Naive B cell (primary cell): ENCODE measurements at regions not wholly inside any gene's neighbourhood (a gene's known extent, or its start where the extent isn't known, plus 50 kb on each side); places are given as distances from the start of the nearest gene placed in this dataset.
A peak's percentile ranks its signal among the peaks of the same experiment; 100 is the strongest.

Experiments
- ATAC-seq, 2 donors: fragments of 150-1000 bp; cut with Tn5 transposase; 2 replicates each; pipeline ENCODE4 v1.10.0; 2021; ENCODE audit warnings: low read depth in 2 of 2, mild to moderate bottlenecking in 2 of 2, moderate library complexity in 2 of 2
- DNase-seq: peaks from one replicate; pipeline ENCODE4 v3.0.0; 2022
- H3K27ac Mint-ChIP-seq, 6 donors: one replicate each; pipeline ENCODE4 v1.8.0; 2020 to 2022; ENCODE audit warnings: mild to moderate bottlenecking in 6 of 6, mixed read lengths in 6 of 6, moderate library complexity in 5 of 6, inconsistent platforms in 2 of 6
- H3K27me3 Mint-ChIP-seq, 3 donors: one replicate each; pipeline ENCODE4 v1.8.0; 2021 to 2022; ENCODE audit warnings: mixed read lengths in 3 of 3, mild to moderate bottlenecking in 1 of 3
- H3K36me3 Mint-ChIP-seq, 2 donors: one replicate each; pipeline ENCODE4 v1.8.0; 2020 to 2022; ENCODE audit warnings: mixed read lengths in 2 of 2, inconsistent platforms in 1 of 2, mild to moderate bottlenecking in 1 of 2
- H3K4me1 Mint-ChIP-seq, 3 donors: one replicate each; pipeline ENCODE4 v1.8.0; 2020 to 2022; ENCODE audit warnings: mixed read lengths in 3 of 3, inconsistent platforms in 1 of 3, mild to moderate bottlenecking in 1 of 3, moderate library complexity in 1 of 3
- H3K4me3 Mint-ChIP-seq, 8 donors: one replicate each; pipeline ENCODE4 v1.8.0; 2020 to 2022; ENCODE audit warnings: mild to moderate bottlenecking in 8 of 8, mixed read lengths in 8 of 8, moderate library complexity in 8 of 8, inconsistent platforms in 2 of 8
- H3K9me3 Mint-ChIP-seq, 7 donors: one replicate each; pipeline ENCODE4 v1.8.0; 2020 to 2022; ENCODE audit warnings: mixed read lengths in 7 of 7, mild to moderate bottlenecking in 5 of 7, inconsistent platforms in 2 of 7, moderate library complexity in 1 of 7

GRCh38 chr9:38192731-38193265 is 123.8 kb upstream of the SHB start:
- Mint-ChIP-seq H3K9me3 (peaks cover 0 to 4% (median 2%) of the 10 kb centered on the region in 7 donors), H3K4me3 (peak overlapping the region in 1 of 8 donors; percentile 61), H3K27ac (no peak overlapping the region), H3K36me3 (no peaks in the 10 kb centered on the region), H3K4me1 (peaks cover 0 to 3% (median 0%) of the 10 kb centered on the region in 3 donors), H3K27me3 (peaks cover 0 to 17% (median 9%) of the 10 kb centered on the region in 3 donors)
- ATAC-seq (no peak), DNase-seq (no peak)

GRCh38 chr9:38186404-38187115 is 117.5 kb upstream of the SHB start:
- Mint-ChIP-seq H3K27me3 (peaks cover 0 to 14% (median 7%) of the 10 kb centered on the region in 3 donors), H3K36me3 (no peaks in the 10 kb centered on the region), H3K9me3 (peaks cover 0 to 5% (median 2%) of the 10 kb centered on the region in 7 donors), H3K27ac (no peak overlapping the region), H3K4me1 (no peaks in the 10 kb centered on the region), H3K4me3 (no peak overlapping the region)
- ATAC-seq (no peak), DNase-seq (no peak)

GRCh38 chr9:38185647-38186403 is 116.8 kb upstream of the SHB start:
- H3K27me3 Mint-ChIP-seq: peaks cover 0 to 14% (median 7%) of the 10 kb centered on the region in 3 donors
- no peaks in the 10 kb centered on the region for H3K36me3 Mint-ChIP-seq
- DNase-seq (no peak), ATAC-seq (no peak)
- H3K4me1 Mint-ChIP-seq: no peaks in the 10 kb centered on the region
- H3K27ac Mint-ChIP-seq: no peak overlapping the region
- no peak overlapping the region for H3K4me3 Mint-ChIP-seq
- peaks cover 0 to 5% (median 2%) of the 10 kb centered on the region in 7 donors for H3K9me3 Mint-ChIP-seq

DNA sequence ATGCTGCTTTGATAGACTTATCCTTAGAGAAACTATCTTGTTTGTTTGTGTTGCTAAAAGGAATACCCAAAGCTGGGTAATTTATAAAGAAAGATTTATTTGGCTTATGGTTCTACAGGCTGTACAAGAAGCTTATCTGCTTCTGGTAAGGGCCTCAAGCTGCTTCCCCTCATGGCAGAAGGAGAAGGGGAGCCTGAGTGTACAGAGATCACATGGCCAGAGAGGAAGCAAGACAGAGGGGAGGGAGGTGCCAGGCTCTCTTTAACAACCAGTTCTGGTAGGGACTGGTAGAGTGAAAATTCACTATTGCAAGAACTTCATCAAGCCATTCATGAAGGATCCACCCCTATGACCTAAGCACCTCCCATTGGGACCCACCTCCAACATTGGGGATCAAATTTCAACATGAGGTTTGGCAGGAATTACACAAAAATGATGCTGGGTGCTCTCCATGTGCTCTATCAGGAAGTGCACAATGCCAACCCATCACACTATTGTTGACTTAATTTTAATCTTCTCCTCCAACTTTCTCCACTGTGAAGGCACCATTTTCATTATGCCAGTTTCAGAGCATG is 115.1 kb upstream of the SHB start:
- H3K4me3 Mint-ChIP-seq: no peak overlapping the region
- H3K27ac Mint-ChIP-seq: no peak overlapping the region
- ATAC-seq (no peak), DNase-seq (no peak)
- peaks cover 0 to 5% (median 2%) of the 10 kb centered on the region in 7 donors for H3K9me3 Mint-ChIP-seq
- H3K27me3 Mint-ChIP-seq: peaks cover 8 to 14% (median 13%) of the 10 kb centered on the region in 3 donors
- H3K36me3 Mint-ChIP-seq: no peaks in the 10 kb centered on the region
- no peaks in the 10 kb centered on the region for H3K4me1 Mint-ChIP-seq

DNA sequence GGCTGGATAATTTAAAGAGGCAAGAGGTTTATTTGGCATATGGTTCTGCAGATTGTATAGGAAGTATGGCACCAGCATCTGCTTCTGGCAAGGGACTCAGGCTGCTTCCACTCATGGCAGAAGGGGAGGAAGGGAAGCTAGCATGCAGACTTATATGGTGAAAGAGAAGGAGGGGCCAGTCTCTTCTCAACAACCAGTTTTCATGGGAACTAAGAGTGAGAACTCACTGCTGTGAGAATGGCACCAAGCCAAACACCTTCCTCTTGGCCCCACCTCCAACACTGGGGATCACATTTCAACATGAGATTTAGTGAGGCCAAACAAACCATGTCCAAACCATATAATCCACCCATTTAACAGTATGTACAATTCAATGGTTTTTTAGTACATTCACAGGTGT is 113.3 kb upstream of the SHB start:
- DNase-seq (no peak), ATAC-seq (no peak)
- H3K4me3 Mint-ChIP-seq: no peak overlapping the region
- H3K9me3 Mint-ChIP-seq: peaks cover 0 to 3% (median 0%) of the 10 kb centered on the region in 7 donors
- peaks cover 6 to 18% (median 10%) of the 10 kb centered on the region in 3 donors for H3K27me3 Mint-ChIP-seq
- H3K4me1 Mint-ChIP-seq: peaks cover 0 to 10% (median 0%) of the 10 kb centered on the region in 3 donors
- H3K27ac Mint-ChIP-seq: peak overlapping the region in 1 of 6 donors; percentile 47
- H3K36me3 Mint-ChIP-seq: no peaks in the 10 kb centered on the region

- no peaks in the 10 kb centered on the region for H3K36me3 Mint-ChIP-seq
- H3K9me3 Mint-ChIP-seq: peaks cover 0 to 3% (median 0%) of the 10 kb centered on the region in 7 donors
- no peak overlapping the region for H3K4me3 Mint-ChIP-seq
- ATAC-seq: no peak
- peaks cover 7 to 21% (median 10%) of the 10 kb centered on the region in 3 donors for H3K27me3 Mint-ChIP-seq
- H3K27ac Mint-ChIP-seq: no peak overlapping the region
- H3K4me1 Mint-ChIP-seq: peaks cover 0 to 10% (median 0%) of the 10 kb centered on the region in 3 donors
- no peak for DNase-seq
Measured at GRCh38 chr9:38181866-38182265, 112.8 kb upstream of the SHB start.

DNA sequence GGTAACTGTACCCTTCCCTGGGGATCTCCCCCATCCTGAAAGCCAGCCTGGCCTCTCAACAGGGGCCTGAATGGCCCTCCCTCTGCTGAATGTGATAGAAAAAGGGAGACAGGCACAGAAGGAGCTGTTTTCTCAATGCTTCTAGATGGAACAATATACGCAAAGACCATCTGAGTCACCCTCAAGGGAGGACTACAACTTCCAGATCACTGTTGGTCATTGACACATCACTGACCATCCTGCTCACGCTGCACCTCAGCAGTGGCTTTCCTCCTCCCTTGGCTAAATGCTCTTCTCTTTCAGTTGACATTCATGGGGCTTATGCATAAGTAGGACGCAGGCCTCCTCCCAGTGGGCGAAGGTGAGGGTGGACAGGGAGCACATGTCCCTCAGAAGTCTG is 112.2 kb upstream of the SHB start:
- ATAC-seq (no peak), DNase-seq (no peak)
- no peak overlapping the region for H3K27ac Mint-ChIP-seq
- H3K4me3 Mint-ChIP-seq: no peak overlapping the region
- H3K36me3 Mint-ChIP-seq: no peaks in the 10 kb centered on the region
- peaks cover 0 to 3% (median 0%) of the 10 kb centered on the region in 7 donors for H3K9me3 Mint-ChIP-seq
- H3K4me1 Mint-ChIP-seq: peaks cover 0 to 10% (median 0%) of the 10 kb centered on the region in 3 donors
- peaks cover 7 to 21% (median 10%) of the 10 kb centered on the region in 3 donors for H3K27me3 Mint-ChIP-seq

- Mint-ChIP-seq H3K4me3 (peak overlapping the region in 1 of 8 donors; percentile 37), H3K27ac (peak overlapping the region in 1 of 6 donors; percentile 2), H3K9me3 (peaks cover 0 to 3% (median 0%) of the 10 kb centered on the region in 7 donors), H3K27me3 (peaks cover 7 to 21% (median 10%) of the 10 kb centered on the region in 3 donors), H3K4me1 (peaks cover 0 to 10% (median 0%) of the 10 kb centered on the region in 3 donors), H3K36me3 (no peaks in the 10 kb centered on the region)
- no peak for ATAC-seq
- DNase-seq: no peak
Measured at GRCh38 chr9:38180656-38181055, 111.6 kb upstream of the SHB start.

DNA sequence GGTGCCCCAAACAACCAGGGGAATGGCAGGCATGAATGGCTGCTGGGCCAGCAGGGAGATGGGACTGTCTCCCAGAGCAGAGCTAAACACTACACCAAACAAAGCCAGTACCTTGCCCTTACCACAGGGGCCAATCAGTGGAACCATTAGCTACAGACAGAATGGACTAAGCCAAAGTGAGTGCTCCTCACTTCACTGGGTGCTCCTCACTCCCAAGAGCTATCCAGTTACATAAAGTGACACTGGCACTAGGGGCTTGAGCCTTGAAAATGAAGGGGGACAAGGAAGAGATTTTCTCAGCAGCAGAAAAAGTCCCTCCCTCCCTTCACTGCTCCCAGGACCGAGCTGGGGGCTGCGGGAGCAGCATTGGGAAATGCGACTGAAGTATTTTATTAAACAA is 110.9 kb upstream of the SHB start:
- H3K4me3 Mint-ChIP-seq: no peak overlapping the region
- DNase-seq: no peak
- no peak for ATAC-seq
- peaks cover 0 to 10% (median 0%) of the 10 kb centered on the region in 3 donors for H3K4me1 Mint-ChIP-seq
- no peak overlapping the region for H3K27ac Mint-ChIP-seq
- H3K36me3 Mint-ChIP-seq: no peaks in the 10 kb centered on the region
- peaks cover 0 to 3% (median 0%) of the 10 kb centered on the region in 7 donors for H3K9me3 Mint-ChIP-seq
- peaks cover 7 to 26% (median 10%) of the 10 kb centered on the region in 3 donors for H3K27me3 Mint-ChIP-seq

DNA sequence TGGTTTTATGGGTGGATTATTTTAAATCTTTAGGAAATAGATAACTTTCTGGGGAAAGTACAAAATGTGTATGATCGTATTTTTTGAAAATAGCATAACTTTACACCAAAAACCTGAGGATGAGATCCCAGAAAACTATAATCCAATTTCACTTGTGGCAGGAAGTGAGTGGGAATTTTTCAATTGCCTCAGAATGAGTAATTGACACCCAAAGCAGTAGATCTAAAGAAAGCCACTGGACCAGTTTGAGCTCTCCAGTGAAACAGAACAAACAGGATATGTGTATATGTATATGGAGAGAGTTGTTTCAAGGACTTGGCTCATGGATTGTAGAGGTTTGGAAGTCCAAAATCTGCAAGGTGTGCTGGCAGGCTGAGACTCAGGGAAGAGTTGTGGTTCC is 109.2 kb upstream of the SHB start:
- H3K4me1 Mint-ChIP-seq: peaks cover 0 to 10% (median 0%) of the 10 kb centered on the region in 3 donors
- H3K27me3 Mint-ChIP-seq: peaks cover 10 to 29% (median 16%) of the 10 kb centered on the region in 3 donors
- H3K9me3 Mint-ChIP-seq: peaks cover 0 to 3% (median 0%) of the 10 kb centered on the region in 7 donors
- no peak overlapping the region for H3K27ac Mint-ChIP-seq
- DNase-seq: no peak
- ATAC-seq: no peak
- no peaks in the 10 kb centered on the region for H3K36me3 Mint-ChIP-seq
- no peak overlapping the region for H3K4me3 Mint-ChIP-seq

GRCh38 chr9:38177680-38178079 is 108.7 kb upstream of the SHB start:
- Mint-ChIP-seq H3K9me3 (peaks cover 0 to 3% (median 0%) of the 10 kb centered on the region in 7 donors), H3K27me3 (peaks cover 10 to 29% (median 19%) of the 10 kb centered on the region in 3 donors), H3K27ac (no peak overlapping the region), H3K4me3 (no peak overlapping the region), H3K4me1 (peaks cover 0 to 10% (median 0%) of the 10 kb centered on the region in 3 donors), H3K36me3 (no peaks in the 10 kb centered on the region)
- no peak for DNase-seq
- no peak for ATAC-seq

GRCh38 chr9:38176251-38176650 is 107.2 kb upstream of the SHB start:
- peaks cover 0 to 10% (median 0%) of the 10 kb centered on the region in 3 donors for H3K4me1 Mint-ChIP-seq
- DNase-seq: no peak
- H3K9me3 Mint-ChIP-seq: peaks cover 2 to 10% (median 8%) of the 10 kb centered on the region in 7 donors
- H3K4me3 Mint-ChIP-seq: no peak overlapping the region
- ATAC-seq: no peak
- H3K27me3 Mint-ChIP-seq: peaks cover 4 to 29% (median 19%) of the 10 kb centered on the region in 3 donors
- H3K27ac Mint-ChIP-seq: no peak overlapping the region
- H3K36me3 Mint-ChIP-seq: peaks cover 0 to 7% of the 10 kb centered on the region in 2 donors

- H3K27me3 Mint-ChIP-seq: peaks cover 4 to 29% (median 19%) of the 10 kb centered on the region in 3 donors
- peaks cover 6 to 19% (median 15%) of the 10 kb centered on the region in 7 donors for H3K9me3 Mint-ChIP-seq
- DNase-seq (no peak), ATAC-seq (no peak)
- peaks cover 0 to 10% (median 0%) of the 10 kb centered on the region in 3 donors for H3K4me1 Mint-ChIP-seq
- peaks cover 0 to 15% of the 10 kb centered on the region in 2 donors for H3K36me3 Mint-ChIP-seq
- H3K4me3 Mint-ChIP-seq: no peak overlapping the region
- H3K27ac Mint-ChIP-seq: no peak overlapping the region
Measured at GRCh38 chr9:38175423-38175822, 106.4 kb upstream of the SHB start.
